ENCODE measurements at regions not wholly inside any gene's neighbourhood (a gene's known extent, or its start where the extent isn't known, plus 50 kb on each side); places are given as distances from the start of the nearest gene placed in this dataset.

GRCh38 chr2:128368437-128369107 lies 49.9 kb upstream of the HS6ST1 start:
- no peak for DNase-seq

- DNase-seq = no peak
Observed at GRCh38 chr2:128369108-128369555, 50.5 kb upstream of the HS6ST1 start.

DNA sequence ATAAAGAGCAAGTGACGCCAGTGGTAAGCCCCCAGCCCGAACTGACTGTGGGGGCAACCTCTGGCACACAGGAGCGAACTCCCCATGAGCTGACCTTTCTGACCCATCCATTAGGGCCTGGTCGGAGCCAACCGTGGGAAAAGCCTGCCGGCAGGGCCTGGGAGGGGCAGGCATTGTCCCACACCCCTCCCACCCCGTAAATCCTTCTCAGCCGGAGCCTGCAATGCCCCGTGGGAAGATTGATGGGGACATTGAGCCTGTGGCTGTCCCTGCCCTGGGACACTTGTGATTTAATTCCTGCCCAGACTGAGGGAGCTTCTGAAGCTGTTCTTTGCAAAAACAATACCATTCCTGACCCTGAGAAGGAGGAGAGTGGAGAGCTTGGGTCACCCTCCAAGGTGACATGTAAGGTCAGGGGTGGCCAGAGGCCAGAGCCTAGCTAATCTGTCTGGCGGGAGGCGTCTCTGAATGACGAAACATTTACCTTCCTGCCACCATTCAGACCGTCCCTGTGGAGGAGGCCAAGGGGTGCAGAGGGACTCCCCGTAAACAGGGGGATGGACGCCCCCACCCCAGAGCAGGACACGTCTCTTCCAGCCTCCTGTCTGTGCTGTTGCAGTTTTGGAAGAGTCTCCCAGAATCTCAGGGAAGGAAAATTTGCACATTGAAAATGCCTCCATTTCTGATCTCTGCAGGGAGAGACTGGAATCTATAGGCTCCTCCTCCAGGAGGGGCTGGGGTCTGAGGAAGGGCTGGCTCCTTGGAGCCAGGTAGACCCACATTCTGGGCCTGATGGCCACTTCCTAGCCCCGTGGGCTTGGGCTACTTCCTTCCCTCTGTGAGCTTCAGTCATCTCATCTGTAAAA lies 51.2 kb upstream of the HS6ST1 start:
- no peak for DNase-seq

DNA sequence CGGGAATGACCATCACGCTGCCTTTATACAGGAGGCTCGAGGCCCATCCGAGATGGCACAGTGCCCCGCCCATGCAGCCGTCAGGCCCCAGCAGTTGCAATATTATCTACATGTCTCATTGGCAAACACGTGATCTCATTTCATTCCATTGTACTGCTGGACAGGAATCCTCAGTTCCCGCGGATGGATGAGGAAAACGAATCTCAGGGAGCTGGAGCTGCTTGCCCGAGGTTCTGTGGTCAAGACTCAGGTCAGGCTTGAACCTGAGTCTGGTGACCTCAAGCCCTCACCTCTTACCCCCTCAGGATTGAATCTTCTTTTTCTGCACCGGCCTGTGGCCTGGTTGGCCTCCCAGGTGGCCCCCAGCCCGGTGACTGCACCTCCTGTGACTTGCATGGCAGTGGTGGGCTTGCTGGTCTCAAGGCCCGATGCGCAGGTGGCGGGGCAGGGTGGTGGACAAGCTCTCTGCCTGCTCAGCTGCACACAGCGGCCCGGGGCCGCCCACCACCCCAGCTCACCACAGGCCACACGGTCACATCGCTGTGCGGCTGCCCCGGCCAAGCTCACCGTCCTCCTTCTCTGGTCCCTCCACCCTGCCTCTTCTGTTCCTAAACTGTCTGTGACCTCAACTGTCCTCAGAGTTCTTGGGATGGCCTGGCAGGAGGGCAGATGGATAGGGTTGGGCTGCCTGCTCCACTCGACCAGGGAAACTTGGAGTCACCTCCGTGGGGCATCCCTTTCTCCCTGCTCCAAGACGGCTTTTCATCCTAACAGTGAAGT lies 52.0 kb upstream of the HS6ST1 start:
- no peak for DNase-seq

GRCh38 chr2:128371248-128371630 lies 52.6 kb upstream of the HS6ST1 start:
- DNase-seq = no peak

- no peak for DNase-seq
Observed at GRCh38 chr2:128371648-128372345, 53.1 kb upstream of the HS6ST1 start.

DNA sequence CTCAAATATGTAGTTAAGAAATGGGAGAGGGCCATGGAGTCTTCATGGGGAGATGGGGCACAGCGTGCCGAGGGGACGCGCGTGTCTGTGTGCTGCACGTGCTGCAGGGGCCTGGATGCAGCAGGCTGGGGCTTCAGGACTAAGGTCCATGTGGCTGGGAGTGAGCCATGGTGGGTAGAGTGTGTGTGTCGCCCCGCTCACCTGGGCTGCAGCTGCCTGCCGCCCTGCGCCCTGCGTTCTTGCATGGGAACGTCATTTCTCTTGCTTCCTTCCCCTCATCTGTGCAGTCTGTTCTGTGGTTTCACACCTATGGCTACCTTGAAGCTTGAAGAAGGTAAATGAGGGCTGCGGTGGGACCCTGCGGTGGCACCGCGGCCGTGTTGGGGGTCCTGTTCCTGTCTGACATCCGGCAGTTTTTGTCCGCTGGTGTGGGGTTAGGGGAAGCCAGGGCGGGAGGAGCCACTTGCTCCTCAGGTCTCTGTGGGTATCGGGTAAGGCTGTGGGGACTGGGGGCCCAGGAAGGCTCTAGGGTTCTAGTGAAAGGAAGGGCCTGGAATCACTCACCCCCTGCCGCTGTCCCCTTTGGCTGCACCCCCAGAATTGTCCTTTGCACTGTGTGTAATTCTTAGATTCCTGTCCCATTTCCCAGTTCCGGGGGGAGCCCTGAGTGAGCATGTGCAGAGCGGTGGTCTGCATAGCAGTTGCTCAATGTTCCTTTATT lies 54.1 kb upstream of the HS6ST1 start:
- no peak for DNase-seq

GRCh38 chr2:128373451-128374000 lies 54.9 kb upstream of the HS6ST1 start:
- no peak for DNase-seq

DNA sequence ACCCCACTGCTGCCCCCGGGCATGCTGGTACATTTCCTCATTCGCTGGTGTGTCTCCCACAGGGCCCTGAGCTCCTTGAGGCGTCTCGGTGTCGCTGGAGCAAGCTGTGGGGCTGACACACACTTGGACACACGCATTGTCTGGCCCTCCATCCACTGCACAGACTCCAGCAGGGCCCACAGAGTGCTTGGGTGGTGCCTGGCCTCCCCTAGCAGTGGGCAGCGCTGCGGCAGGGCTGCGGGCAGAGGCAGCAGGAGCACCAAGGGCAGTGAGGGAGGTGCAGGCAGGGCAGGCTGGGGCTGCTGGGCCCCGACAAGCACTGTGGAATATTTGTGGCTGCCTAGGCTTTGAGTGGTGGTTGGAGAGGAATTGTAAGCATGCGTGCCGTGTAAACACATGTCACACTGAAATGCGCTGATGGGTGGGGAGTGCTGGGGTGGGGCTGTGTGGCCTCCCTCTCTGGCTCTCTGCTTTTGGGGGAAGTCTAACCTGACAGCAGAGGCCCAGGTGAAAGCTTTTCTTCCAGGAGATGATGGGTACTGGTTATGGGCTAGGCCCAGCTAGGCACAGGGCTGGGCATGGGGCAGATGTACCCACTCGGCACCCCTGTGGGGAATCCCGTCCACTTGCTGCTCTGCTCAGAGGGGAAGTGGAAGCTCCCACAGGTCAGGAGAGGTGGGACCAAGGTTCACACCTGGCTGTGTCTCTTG lies 55.5 kb upstream of the HS6ST1 start:
- DNase-seq = no peak

DNA sequence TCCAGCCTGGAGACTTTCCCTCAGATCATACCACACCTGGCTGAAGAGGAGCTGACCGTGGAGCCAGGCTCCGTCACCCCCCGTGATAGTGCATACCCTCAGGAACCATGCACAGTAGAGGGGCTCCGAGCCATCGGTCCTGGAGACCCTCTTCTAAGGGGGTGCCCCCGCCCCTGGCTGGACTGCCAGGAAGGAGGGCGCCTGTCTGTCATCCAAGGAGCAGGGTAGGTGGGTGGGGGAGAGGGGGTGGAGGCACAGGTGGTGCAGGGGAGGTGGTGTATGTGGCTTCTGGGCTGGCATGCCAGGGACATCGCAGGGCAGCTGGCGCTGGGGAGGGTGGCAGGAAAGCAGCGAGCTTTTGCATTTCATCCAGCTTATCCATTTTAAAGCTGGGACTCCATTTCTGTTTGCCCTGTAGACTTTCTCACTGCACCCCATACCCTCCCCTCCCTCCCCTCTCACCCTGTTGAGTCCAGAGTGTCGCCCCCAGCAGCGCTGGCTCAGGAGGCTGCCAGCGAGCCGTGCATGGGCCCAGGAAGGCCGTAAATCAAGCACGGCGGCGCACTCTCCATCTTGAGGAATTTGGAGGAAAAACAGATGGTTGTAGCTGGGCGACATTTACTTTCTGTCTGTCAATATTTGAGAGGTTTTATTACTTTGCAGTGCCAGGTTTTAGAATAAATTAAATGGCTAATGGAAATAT lies 56.2 kb upstream of the HS6ST1 start:
- DNase-seq = no peak

- no peak for DNase-seq
Observed at GRCh38 chr2:128375454-128375853, 56.8 kb upstream of the HS6ST1 start.

DNA sequence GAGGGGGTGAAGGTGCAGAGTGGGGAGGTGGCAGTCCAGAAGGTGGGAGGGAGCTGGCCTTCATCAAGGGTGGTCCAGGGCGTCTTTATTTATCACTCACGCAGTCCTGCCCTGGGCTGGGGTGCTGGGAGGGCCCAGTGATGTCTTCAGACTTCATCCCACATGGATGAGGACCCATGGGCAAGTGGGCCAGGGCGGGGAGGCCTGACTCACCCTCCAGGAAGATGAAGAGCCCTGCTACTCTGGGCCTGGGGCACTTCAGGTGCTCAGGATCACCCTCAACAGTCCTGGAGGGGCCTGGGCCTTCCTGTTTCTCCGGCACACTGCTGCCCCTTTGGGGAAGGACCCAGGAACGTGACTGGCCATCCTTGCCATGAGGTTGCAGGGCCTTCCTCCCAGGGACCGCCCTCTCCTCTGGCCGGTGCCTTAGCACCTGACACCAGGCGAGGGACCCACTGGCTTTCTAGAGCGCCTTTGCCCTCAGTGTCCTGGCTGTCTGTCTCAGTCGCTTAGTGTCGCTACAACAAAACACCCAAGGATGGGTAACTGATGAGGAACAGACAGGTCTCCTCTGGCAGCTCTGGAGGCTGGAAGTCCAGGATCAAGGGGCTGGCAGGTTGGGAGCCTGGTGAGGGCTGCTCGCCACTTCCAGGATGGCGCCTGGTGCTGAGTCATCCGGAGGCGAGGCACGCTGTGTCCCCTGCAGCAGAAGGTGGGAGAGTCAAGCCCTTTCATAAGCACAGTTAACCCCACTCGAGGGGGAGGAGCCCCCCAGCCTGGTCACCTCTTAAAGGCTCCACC lies 57.8 kb upstream of the HS6ST1 start:
- no peak for DNase-seq

- no peak for DNase-seq
Observed at GRCh38 chr2:128377071-128377910, 58.6 kb upstream of the HS6ST1 start.

- DNase-seq = no peak
Observed at GRCh38 chr2:128378231-128379020, 59.8 kb upstream of the HS6ST1 start.

DNA sequence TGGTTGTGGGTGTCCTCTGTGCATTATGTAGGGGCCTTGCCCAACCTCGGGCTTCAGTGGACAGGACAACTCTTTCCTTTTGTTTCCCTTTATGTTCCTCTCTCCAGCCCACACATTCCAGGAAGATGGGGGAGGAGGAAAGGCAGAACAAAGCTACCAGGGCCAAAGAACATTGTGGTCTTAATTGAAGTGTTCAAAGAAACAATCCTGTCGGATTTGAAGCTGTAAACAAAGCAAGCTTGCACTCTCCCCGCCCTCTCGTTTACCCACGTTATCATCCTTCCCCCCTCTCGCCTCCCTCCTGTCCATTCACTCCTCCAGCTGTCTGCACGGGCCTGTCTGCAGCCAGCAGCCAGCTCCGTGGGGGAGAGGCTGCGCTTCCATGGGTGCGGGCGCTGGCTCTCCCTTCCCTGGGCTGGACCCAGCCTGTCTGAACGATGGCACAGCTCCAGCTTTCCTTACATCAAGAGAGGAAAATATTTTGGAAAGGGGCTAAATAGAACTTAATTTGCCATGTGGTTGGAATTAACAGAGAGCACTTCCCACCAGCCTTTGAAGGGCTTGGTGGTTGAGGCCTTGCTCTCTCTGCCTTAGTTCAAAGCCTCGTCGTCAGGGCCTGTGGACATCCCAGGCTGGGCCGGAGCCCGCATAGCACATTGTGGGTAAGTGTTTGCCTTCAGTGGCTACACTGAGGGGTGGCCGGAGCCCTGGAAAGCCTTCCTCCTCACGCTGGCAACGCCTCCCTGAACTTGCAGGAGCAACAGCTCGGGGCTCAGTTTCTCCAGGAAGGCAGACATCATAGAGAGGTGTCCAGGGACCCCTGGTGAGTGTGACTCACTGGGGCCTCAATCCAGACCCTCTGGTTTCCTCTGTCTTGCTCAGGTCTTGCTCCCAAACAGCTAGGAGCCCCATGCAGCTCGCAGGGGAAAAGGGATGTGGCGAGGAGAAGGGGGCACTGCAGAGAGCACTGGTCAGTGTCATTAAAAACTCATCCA lies 60.6 kb upstream of the HS6ST1 start:
- no peak for DNase-seq

DNA sequence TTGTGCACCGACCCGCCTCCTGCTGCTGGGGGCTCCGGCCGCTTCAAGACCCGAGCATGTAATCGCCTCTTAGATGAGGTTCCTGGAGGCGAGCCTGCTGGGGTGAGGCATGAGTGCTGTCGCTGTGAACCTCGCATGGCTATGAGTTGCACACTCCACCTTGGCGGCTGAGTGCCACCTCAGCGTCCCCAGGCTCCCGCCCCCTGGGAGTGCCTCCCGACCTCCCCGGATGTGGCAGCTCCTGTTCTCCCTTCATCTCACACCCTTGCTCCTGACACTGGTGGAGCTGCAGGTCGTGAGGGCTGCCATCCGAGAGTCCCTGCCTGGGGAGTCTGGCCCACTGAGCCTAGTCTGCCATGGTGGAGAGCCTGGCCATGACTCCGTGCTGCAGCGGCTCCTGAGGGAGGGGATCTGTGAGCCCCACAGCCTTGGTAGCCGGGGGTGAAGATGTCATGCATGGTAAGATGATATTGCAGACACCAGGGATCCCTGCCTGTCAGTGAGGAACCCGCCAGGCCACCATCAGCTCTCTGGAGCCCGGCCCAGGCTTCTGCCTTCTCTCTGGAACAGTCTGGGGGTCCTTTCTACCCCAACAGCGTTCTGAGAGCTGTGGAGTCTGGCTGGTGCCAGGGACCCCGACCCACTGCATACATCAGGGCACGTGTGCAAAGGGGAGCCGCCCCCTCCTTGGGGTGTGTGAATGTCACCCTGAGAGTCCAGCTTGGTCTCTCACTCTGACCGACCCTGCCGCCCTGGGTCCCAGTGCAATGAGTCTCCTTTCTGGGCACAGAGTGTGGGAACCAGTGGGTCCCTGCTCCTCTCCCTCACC lies 61.6 kb upstream of the HS6ST1 start:
- no peak for DNase-seq

Measured in NCI-H2107 (cell line).